HL-60/S4 treated with phorbol 12-myristate 13-acetate at 8.2 ng/mL for 4 days and 3 days (cell line): ENCODE measurements at regions not wholly inside any gene's neighbourhood (a gene's known extent, or its start where the extent isn't known, plus 50 kb on each side); places are given as distances from the start of the nearest gene placed in this dataset.
"Not testable (repeated sequence)": the region's sequence is repeated elsewhere in the genome, so short reads cannot be mapped to it uniquely, and the experiment has no call there.

ENCODE experiments used
- in situ Hi-C: fragments of 300-500 bp; cut with MboI; formaldehyde crosslinking; loops from 2 replicates; pipeline ENCODE4 v1.15.0; 2022; ENCODE audit warnings: low sequenced_read_pairs

GRCh38 chr6:47180633-47181032 is 129.1 kb downstream of the TNFRSF21 start:
- in situ Hi-C loops = no loop called here

- in situ Hi-C loops = no loop called here
Measured at GRCh38 chr6:47179286-47179685, 130.4 kb downstream of the TNFRSF21 start.

- in situ Hi-C loops = no loop called here
Measured at GRCh38 chr6:47175656-47176055, 133.5 kb upstream of the ADGRF1 start.

GRCh38 chr6:47174502-47175023 is 132.4 kb upstream of the ADGRF1 start:
- in situ Hi-C loops = no loop called here

GRCh38 chr6:47174063-47174462 is 131.9 kb upstream of the ADGRF1 start:
- in situ Hi-C loops = not testable (repeated sequence)

- in situ Hi-C loops = not testable (repeated sequence)
Measured at GRCh38 chr6:47173145-47173544, 131.0 kb upstream of the ADGRF1 start.

- in situ Hi-C loops = no loop called here
Measured at GRCh38 chr6:47170617-47170947, 128.4 kb upstream of the ADGRF1 start.

DNA sequence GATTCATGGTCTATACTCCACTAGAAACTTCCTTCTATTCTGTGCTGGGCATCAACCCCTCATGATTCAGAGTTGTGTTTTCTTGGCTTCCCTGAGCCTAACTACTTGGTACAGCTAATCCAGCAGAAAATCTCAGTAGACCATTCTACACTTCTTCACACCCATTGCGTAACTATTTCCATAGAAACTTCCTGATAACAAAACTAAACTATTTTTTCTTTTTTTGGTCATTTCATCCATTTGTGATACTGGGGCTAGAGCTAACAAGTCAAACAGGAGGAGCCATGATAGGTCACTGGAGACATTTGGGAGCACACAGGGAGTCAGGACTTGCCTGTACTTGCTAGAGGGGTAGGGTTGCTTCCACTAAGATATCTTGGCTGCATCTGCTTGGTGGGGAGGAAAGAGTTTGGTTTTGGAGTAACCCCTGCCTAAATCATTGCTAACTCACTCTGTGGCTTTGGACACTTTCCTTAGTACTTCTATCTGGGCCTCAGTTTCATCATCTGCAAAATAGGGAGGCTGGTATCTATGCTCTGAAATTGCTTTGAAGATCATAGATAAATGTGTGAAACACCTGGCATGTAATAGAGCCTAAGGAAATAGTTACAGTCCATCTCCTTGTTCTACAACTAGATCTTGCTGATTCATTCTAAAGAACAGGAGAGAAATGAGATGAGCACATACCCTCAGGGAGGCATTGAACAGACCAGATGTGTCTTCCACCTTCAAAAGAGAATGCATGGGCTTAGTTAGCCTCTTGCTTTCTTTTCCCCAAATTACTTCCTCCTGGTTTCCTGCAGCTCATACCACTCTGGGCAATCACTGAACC is 127.9 kb upstream of the ADGRF1 start:
- in situ Hi-C loops = no loop called here

- in situ Hi-C loops = no loop called here
Measured at GRCh38 chr6:47168180-47168579, 126.0 kb upstream of the ADGRF1 start.

GRCh38 chr6:47165918-47166317 is 123.8 kb upstream of the ADGRF1 start:
- in situ Hi-C loops = no loop called here

- in situ Hi-C loops = no loop called here
Measured at GRCh38 chr6:47164877-47165276, 122.7 kb upstream of the ADGRF1 start.

- in situ Hi-C loops = no loop called here
Measured at GRCh38 chr6:47163536-47163935, 121.4 kb upstream of the ADGRF1 start.

DNA sequence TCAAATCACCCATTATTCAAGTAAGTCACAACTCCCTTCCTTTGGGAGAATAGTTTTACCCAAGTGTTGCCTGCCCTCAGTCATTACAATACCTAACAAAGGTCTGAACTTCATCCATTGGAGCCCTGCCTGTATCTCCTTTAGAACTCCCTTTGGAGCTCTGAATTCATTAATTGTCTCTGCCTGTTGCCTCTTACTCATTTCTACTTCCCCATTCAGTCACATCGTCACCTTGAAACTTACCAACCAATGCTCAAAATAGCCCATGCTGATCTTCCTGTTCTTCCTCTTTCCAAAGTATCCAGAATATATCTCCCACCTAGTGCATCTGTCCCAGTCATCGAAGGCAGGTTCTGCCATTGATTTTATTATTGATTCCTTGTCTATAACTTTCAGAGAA is 120.7 kb upstream of the ADGRF1 start:
- in situ Hi-C loops = no loop called here

- in situ Hi-C loops = no loop called here
Measured at GRCh38 chr6:47162231-47162630, 120.1 kb upstream of the ADGRF1 start.

DNA sequence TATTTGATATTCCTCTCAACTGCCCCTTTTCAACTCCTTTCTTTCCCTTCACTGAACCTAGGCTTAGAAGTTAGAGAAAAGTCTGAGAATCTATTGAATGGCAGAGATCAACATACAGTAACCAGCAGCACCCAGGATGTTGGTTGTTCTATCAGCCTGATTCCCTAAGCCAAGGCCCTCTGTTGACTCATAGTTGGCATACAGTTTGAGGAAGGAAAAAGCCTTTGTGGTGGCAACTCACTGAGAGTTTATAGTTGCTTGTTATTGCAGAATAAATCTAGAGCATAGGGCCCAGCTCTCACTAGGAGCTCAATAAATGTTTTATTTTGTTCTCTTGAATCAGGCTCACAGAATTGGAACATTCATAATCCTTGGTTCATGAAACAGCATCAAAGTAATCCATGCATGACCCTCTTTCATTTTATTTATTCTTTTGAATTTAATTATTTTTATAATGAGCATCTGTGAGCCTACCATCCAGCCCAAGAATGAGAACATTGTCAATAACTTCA is 119.1 kb upstream of the ADGRF1 start:
- in situ Hi-C loops = no loop called here

GRCh38 chr6:47160702-47161101 is 118.6 kb upstream of the ADGRF1 start:
- in situ Hi-C loops = no loop called here

- in situ Hi-C loops = no loop called here
Measured at GRCh38 chr6:47159763-47160162, 117.6 kb upstream of the ADGRF1 start.

GRCh38 chr6:47157653-47158219 is 115.6 kb upstream of the ADGRF1 start:
- in situ Hi-C loops = no loop called here

DNA sequence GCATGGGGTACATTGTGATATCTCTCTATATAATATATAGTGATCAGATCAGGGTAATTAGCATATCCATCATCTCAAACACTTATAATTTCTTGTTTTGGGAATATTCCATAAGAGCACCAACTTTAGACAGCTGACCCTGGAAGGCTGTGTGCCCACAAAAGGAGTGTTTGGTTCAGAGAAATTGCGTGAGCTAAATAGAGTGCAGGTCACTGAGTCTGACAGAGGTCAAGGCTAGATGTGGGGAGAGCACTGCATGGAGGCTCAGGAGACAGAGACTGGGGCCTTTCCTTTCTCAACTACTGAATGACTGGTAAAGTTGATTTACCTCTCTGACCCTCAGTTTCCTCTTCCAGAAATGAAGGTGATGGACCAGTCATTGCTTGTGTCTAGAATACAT is 114.9 kb upstream of the ADGRF1 start:
- in situ Hi-C loops = no loop called here

DNA sequence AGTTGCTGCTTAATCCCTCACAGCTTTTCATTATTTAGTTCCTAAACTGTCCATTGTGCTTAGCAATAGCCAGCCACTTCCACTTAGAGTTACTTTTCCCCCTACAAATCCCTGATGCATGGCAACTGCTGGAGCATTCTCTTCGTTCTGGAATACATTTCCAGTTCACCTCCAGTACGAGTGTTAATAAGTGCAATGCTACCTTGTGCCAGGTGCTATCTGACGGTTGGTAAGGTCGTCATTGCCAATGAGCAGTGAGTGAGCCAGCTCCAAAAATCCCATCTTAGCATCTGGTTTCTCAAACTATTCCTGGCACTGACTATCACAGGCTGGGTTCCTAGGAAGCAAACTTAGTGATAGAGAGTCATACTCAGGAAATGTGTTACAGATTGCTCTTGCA is 114.1 kb upstream of the ADGRF1 start:
- in situ Hi-C loops = no loop called here

- in situ Hi-C loops = no loop called here
Measured at GRCh38 chr6:47153404-47153755, 111.2 kb upstream of the ADGRF1 start.

GRCh38 chr6:47152666-47153403 is 110.7 kb upstream of the ADGRF1 start:
- in situ Hi-C loops = no loop called here
